Ovary (tissue), 3 donors: ENCODE measurements at regions not wholly inside any gene's neighbourhood (a gene's known extent, or its start where the extent isn't known, plus 50 kb on each side); places are given as distances from the start of the nearest gene placed in this dataset.

Source experiments
- CTCF ChIP-seq, 3 donors: fragments of 450-650 bp in 2 of 3; fragments of 200-600 bp in 1 of 3; IDR thresholded peaks; one replicate each; pipeline versions ENCODE4 v1.5.1 to v1.8.0; 2016 to 2022; ENCODE audit warnings: antibody characterized with exemption in 3 of 3, mild to moderate bottlenecking in 1 of 3
- POLR2A ChIP-seq: fragments of 450-650 bp; IDR thresholded peaks from one replicate; pipeline ENCODE4 v1.6.1; 2017; ENCODE audit warnings: antibody characterized with exemption, mild to moderate bottlenecking, moderate library complexity
- donor health status: DM: no; HTN: no; CAD: no.

GRCh38 chr10:76787746-76788451 is 849.7 kb downstream of the KCNMA1 start:
- TF ChIP-seq POLR2A (no peak), CTCF (IDR thresholded peaks at IDR 0.05) (no peak)
